Ovary (tissue), 7 donors: ENCODE measurements at regions not wholly inside any gene's neighbourhood (a gene's known extent, or its start where the extent isn't known, plus 50 kb on each side); places are given as distances from the start of the nearest gene placed in this dataset.

Experiments
- DNase-seq, 5 donors: peaks; one replicate each; pipeline ENCODE4 v3.0.0-alpha.2; 2019 to 2020
- H3K27ac ChIP-seq, 2 donors: fragments of 200-600 bp; one replicate each; pipeline versions ENCODE4 v1.5.1 to v1.8.0; 2019 to 2022
- H3K27me3 ChIP-seq: fragments of 200-600 bp; one replicate; pipeline ENCODE4 v1.8.0; 2022
- H3K36me3 ChIP-seq: fragments of 200-600 bp; sonication (generic); one replicate; pipeline ENCODE4 v1.5.1; 2019
- H3K4me1 ChIP-seq: one replicate; pipeline ENCODE4 v1.8.1; 2013; ENCODE audit warnings: mild to moderate bottlenecking, moderate library complexity; ENCODE audit not compliant: insufficient read depth
- H3K4me3 ChIP-seq: fragments of 200-600 bp; sonication (generic); one replicate; pipeline ENCODE4 v1.5.1; 2017
- H3K9me3 ChIP-seq, 2 donors: fragments of 200-600 bp in 1 of 2; sonication (generic) in 1 of 2; one replicate each; pipeline versions ENCODE4 v1.5.1 to v1.8.1; 2013 to 2019; ENCODE audit warnings: mild to moderate bottlenecking in 1 of 2, moderate library complexity in 1 of 2
- CTCF ChIP-seq, 3 donors: fragments of 450-650 bp in 2 of 3; fragments of 200-600 bp in 1 of 3; IDR thresholded peaks; one replicate each; pipeline versions ENCODE4 v1.5.1 to v1.8.0; 2016 to 2022; ENCODE audit warnings: antibody characterized with exemption in 3 of 3, mild to moderate bottlenecking in 1 of 3
- EP300 ChIP-seq: sonication (generic); formaldehyde crosslinking; IDR thresholded peaks from one replicate; pipeline ENCODE4 v1.6.1; 2017; ENCODE audit warnings: antibody characterized with exemption
- POLR2A ChIP-seq: fragments of 450-650 bp; IDR thresholded peaks from one replicate; pipeline ENCODE4 v1.6.1; 2017; ENCODE audit warnings: antibody characterized with exemption, mild to moderate bottlenecking, moderate library complexity
- WGBS, 3 donors: extraction: QIAGEN DNeasy Blood & Tissue Kit in 1 of 3; methylation state at CpG; one replicate each; pipeline versions ENCODE4 v1.1.5 to v1.1.7; 2013 to 2017; 5-methylcytosine and 5-hydroxymethylcytosine counted together
- intact Hi-C, 4 donors: fragments of 100-400 bp; cut with DNase I; formaldehyde crosslinking; loops; one replicate each; pipeline versions ENCODE4 v1.11.0 to v1.15.1; 2022 to 2023
- donor health status: DM: no; HTN: no; CAD: no; lungs with moderate emphysema.
- donor health status: DM: no; HTN: no; CAD: no.
- donor health status: Bipolar disorder and iron deficiency.
- donor health status: DM: no; HTN: no; CAD: no.
- donor health status: DM: yes; HTN: yes; CAD: no.

- no peak for TF ChIP-seq POLR2A
- H3K36me3 ChIP-seq = no peaks in the 10 kb centered on the region
- H3K9me3 ChIP-seq = no peaks in the 10 kb centered on the region
- H3K27me3 ChIP-seq = no peaks in the 10 kb centered on the region
- DNase-seq = no peak
- no peak overlapping the region for H3K4me3 ChIP-seq
- no peak overlapping the region for H3K27ac ChIP-seq
- WGBS, 3 donors = 50 to 66% (median 55%) methylated on average over 1 of the region's 1 CpG
- intact Hi-C loops = no loop called here
- H3K4me1 ChIP-seq = no peaks in the 10 kb centered on the region
Measured at GRCh38 chr2:157107460-157107859, 150.0 kb upstream of the GALNT5 start.

GRCh38 chr2:157107877-157108276 lies 149.6 kb upstream of the GALNT5 start:
- Histone ChIP-seq H3K36me3 (no peaks in the 10 kb centered on the region), H3K27me3 (no peaks in the 10 kb centered on the region), H3K4me1 (no peaks in the 10 kb centered on the region), H3K4me3 (no peak overlapping the region), H3K9me3 (no peaks in the 10 kb centered on the region), H3K27ac (no peak overlapping the region)
- intact Hi-C loops = no loop called here
- DNase-seq = no peak
- 31 to 47% (median 40%) methylated on average over 2 of the region's 2 CpGs for WGBS, 3 donors
- TF ChIP-seq EP300 (no peak), CTCF (IDR thresholded peaks at IDR 0.05) (no peak), POLR2A (no peak)

DNA sequence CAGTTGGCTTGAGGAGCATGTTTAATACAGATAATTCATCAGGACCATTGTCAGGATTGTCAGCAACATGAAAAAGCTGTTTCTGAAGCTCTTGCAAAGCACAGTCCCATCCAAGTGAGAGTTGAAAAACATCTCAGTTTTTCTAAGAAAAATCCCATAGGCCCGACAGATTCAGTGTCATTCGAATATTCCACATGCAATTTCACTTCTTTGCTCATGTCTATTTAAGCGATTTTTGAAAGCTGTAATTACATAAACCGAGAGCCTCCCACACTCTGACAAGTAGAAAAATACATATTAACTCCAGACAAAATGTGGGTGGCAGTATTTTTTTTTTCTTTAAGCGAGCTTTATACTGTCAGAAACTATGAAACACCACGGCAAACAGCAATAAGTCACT lies 134.7 kb upstream of the GALNT5 start:
- 53 to 63% (median 57%) methylated on average over 6 of the region's 6 CpGs for WGBS, 3 donors
- intact Hi-C loops = no loop called here

GRCh38 chr2:157124731-157125130 lies 132.8 kb upstream of the GALNT5 start:
- 21 to 33% (median 24%) methylated on average over 2 of the region's 2 CpGs for WGBS, 3 donors
- no peak overlapping the region for H3K27ac ChIP-seq
- DNase-seq = no peak
- H3K36me3 ChIP-seq = no peaks in the 10 kb centered on the region
- H3K4me3 ChIP-seq = no peak overlapping the region
- H3K9me3 ChIP-seq = no peaks in the 10 kb centered on the region
- intact Hi-C loops = no loop called here
- no peaks in the 10 kb centered on the region for H3K4me1 ChIP-seq
- H3K27me3 ChIP-seq = no peaks in the 10 kb centered on the region
- TF ChIP-seq EP300 = no peak
- TF ChIP-seq CTCF (IDR thresholded peaks at IDR 0.05) = no peak
- no peak for TF ChIP-seq POLR2A

More for the DNA sequence above, 134.7 kb upstream of the GALNT5 start:
- TF ChIP-seq POLR2A = no peak
- no peak for TF ChIP-seq EP300
- TF ChIP-seq CTCF (IDR thresholded peaks at IDR 0.05) = no peak
- Histone ChIP-seq H3K4me1 (no peaks in the 10 kb centered on the region), H3K4me3 (no peak overlapping the region), H3K9me3 (no peaks in the 10 kb centered on the region), H3K27ac (no peak overlapping the region), H3K27me3 (no peaks in the 10 kb centered on the region), H3K36me3 (no peaks in the 10 kb centered on the region)
- no peak for DNase-seq

DNA sequence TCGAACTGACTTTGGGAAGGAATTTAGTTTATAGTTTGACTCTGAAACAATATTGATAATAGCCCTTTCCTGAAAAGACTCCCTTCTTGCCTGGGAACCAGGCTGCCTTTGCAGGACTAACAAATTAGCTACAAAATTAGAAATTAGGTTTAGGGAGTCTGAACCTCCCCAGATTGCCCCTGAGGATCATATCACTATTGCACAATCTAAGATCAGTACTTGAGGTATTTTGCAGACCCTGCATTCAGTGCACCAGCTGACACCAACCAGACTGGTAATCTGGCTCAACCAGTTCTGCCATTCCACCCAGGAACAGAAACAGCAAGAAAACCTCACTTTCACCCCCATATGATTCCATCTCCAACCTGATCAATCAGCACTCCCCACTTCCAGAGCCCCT lies 131.8 kb upstream of the GALNT5 start:
- Histone ChIP-seq H3K27ac (no peak overlapping the region), H3K4me1 (no peaks in the 10 kb centered on the region), H3K36me3 (no peaks in the 10 kb centered on the region), H3K4me3 (no peak overlapping the region), H3K27me3 (no peaks in the 10 kb centered on the region), H3K9me3 (no peaks in the 10 kb centered on the region)
- 6 to 36% (median 11%) methylated on average over 1 of the region's 1 CpG for WGBS, 3 donors
- no peak for TF ChIP-seq POLR2A
- no peak for TF ChIP-seq CTCF (IDR thresholded peaks at IDR 0.05)
- TF ChIP-seq EP300 = no peak
- DNase-seq = no peak
- intact Hi-C loops = no loop called here
